ENCODE measurements at regions not wholly inside any gene's neighbourhood (a gene's known extent, or its start where the extent isn't known, plus 50 kb on each side); places are given as distances from the start of the nearest gene placed in this dataset.

DNA sequence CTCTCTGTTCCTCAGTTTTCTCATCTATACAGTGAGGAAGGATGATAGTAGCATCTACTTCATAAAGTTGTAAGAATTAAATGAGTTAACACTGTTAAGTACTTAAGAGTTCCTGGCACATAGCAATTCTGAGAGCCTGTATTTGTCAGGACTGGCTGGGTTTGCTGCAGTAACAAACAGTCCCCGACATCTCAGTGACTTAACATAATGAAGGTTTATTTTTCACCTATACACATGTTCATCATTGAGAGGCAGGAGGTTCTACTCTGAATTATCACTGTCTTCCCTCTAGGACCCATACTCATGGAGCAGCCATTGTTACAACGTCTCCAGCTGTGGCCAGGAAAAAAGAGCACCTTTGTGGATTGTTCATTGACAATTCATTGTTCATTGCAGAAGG is 190.6 kb upstream of the PROK2 start:
- ChIA-PET POLR2A (no interaction called here), CTCF (interaction anchor here (1.1 to 1.4 kb wide), 2 partner anchors 9 to 20 kb away, joined by 3 to 4 read pairs; no protein-coding TSS in a partner anchor)
- no peak for DNase-seq (ENCODE audit: low read depth in 1 of 2, low spot score in 1 of 2)
- no peak overlapping the region for H3K4me3 ChIP-seq
- ATAC-seq = no peak
- TF ChIP-seq HOXA7 (CRISPR knock-in tag; IDR thresholded peaks at IDR 0.05) = no peak
- TF ChIP-seq RCOR1 (IDR thresholded peaks at IDR 0.05; ENCODE audit: low read depth, low read length) = no peak
- no peak for TF ChIP-seq ESRRA (IDR thresholded peaks at IDR 0.05; ENCODE audit: borderline replicate concordance, low read length)
- TF ChIP-seq KDM5A (IDR thresholded peaks at IDR 0.05) = no peak
- no peak for TF ChIP-seq FOSL2 (IDR thresholded peaks at IDR 0.05)
- TF ChIP-seq FOSL2 (CRISPR knock-in tag; IDR thresholded peaks at IDR 0.05) = no peak
- no peak for TF ChIP-seq NR3C1 (IDR thresholded peaks at IDR 0.05)
- no peak for TF ChIP-seq ZC3H11A (IDR thresholded peaks at IDR 0.05)
- TF ChIP-seq, protein P1, sequence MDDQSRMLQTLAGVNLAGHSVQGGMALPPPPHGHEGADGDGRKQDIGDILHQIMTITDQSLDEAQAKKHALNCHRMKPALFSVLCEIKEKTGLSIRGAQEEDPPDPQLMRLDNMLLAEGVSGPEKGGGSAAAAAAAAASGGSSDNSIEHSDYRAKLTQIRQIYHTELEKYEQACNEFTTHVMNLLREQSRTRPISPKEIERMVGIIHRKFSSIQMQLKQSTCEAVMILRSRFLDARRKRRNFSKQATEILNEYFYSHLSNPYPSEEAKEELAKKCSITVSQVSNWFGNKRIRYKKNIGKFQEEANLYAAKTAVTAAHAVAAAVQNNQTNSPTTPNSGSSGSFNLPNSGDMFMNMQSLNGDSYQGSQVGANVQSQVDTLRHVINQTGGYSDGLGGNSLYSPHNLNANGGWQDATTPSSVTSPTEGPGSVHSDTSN (IDR thresholded peaks at IDR 0.05) = no peak
- no peaks in the 10 kb centered on the region for H3K9me3 ChIP-seq
- H3K27ac ChIP-seq = no peak overlapping the region
- no peak for FAIRE-seq
- 23% methylated on average over 2 of the region's 2 CpGs for WGBS (ENCODE audit: missing lambda C conversion rate)
- no peak overlapping the region for H3K4me2 ChIP-seq
- no peaks in the 10 kb centered on the region for H3K4me1 ChIP-seq

DNA sequence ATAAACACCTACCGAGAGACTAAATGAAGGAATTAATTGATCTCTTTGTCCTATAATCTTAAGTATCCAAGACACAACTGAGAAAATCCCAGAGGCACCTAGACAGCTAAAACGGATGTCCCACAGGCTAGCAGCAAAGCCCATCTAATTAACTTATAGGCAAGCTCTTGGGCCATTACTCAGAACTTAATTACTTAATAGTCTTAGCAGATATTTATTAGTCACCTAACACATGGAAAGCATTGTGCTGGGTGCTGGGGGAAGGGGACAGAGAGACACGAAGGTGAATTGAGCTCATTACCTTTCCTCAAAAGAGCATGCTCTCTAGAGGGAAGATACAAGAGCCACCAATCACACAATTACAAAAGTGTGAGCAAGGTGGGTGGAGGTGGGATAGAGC is 189.8 kb upstream of the PROK2 start:
- TF ChIP-seq HES2 (IDR thresholded peaks at IDR 0.05) (no peak), SMC3 (IDR thresholded peaks at IDR 0.05) (no peak), ZNF302 (CRISPR knock-in tag; IDR thresholded peaks at IDR 0.05) (no peak), CHD2 (IDR thresholded peaks at IDR 0.05; ENCODE audit: low read length, partially characterized antibody) (no peak), HMGXB4 (CRISPR knock-in tag; IDR thresholded peaks at IDR 0.05; ENCODE audit: borderline replicate concordance) (no peak), ESRRA (IDR thresholded peaks at IDR 0.05; ENCODE audit: borderline replicate concordance, low read length) (no peak)
- POLR2A ChIA-PET = no interaction called here
- CTCF ChIA-PET = interaction anchor here (1.1 kb wide), 1 partner anchor 8 kb away, joined by 4 read pairs; no protein-coding TSS in a partner anchor
- no peak overlapping the region for H3K27ac ChIP-seq
- ATAC-seq (no peak), FAIRE-seq (no peak), DNase-seq (ENCODE audit: low read depth in 1 of 2, low spot score in 1 of 2) (no peak)
- H3K9me3 ChIP-seq = no peaks in the 10 kb centered on the region
- 31% methylated on average over 3 of the region's 3 CpGs for WGBS (ENCODE audit: missing lambda C conversion rate)
- H3K4me3 ChIP-seq = no peak overlapping the region
- H3K4me2 ChIP-seq = no peak overlapping the region
- no peaks in the 10 kb centered on the region for H3K4me1 ChIP-seq

DNA sequence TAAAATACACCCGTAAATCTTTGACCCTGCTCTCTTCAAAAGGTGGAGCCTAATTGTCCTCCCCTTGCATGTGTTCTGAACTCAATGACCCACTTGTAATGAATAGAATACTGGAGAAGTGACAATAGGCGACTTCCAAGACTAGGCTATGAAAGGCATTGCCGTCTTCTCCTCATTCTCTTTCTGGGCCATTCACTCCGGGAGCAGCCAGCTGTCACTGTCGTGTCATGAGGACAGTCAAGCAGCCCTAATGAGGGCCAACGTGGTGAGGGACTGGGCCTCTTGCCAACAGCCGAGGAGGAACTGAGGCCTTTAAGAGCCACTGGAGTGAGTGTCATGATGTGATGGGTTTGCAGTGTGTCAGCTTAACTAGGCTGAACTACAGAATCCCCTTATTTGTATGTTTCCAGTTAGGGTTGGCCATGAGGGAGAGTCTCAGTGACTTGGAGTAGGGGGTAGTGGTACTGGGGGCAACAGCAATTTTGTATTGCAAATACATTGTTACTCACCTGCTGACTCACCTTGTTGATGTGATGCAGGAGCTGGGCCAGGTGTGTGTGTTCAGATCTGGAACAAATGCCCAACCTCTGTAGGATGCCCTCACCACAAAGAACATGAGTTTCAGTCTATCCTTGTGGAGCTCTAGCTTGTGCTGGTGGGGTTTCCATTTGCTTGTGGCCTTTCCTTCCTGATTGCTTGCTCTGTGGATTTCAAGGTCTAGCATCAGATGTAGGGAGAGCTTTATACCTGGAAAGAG is 188.5 kb upstream of the PROK2 start:
- CTCF ChIA-PET = interaction anchor here (0.8 to 1.3 kb wide), 2 partner anchors 10 to 13 kb away, joined by 3 to 4 read pairs; no protein-coding TSS in a partner anchor

More for the DNA sequence above, 188.5 kb upstream of the PROK2 start:
- ATAC-seq (no peak), FAIRE-seq (no peak), DNase-seq (ENCODE audit: low read depth in 1 of 2, low spot score in 1 of 2) (no peak)
- 19% methylated on average over 7 of the region's 7 CpGs for WGBS (ENCODE audit: missing lambda C conversion rate)
- no peak overlapping the region for H3K4me3 ChIP-seq
- H3K4me1 ChIP-seq = no peaks in the 10 kb centered on the region
- TF ChIP-seq, protein P2, sequence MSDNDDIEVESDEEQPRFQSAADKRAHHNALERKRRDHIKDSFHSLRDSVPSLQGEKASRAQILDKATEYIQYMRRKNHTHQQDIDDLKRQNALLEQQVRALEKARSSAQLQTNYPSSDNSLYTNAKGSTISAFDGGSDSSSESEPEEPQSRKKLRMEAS (IDR thresholded peaks at IDR 0.05) = no peak
- TF ChIP-seq POLR2AphosphoS2 (conservative IDR thresholded peaks at IDR 0.05; ENCODE audit: low read length) (no peak), FOSB (CRISPR knock-in tag; IDR thresholded peaks at IDR 0.05) (no peak), ZNF302 (CRISPR knock-in tag; IDR thresholded peaks at IDR 0.05) (no peak), RFX5 (IDR thresholded peaks at IDR 0.05) (no peak), FOXS1 (CRISPR knock-in tag; IDR thresholded peaks at IDR 0.05) (no peak), HMGXB4 (CRISPR knock-in tag; IDR thresholded peaks at IDR 0.05; ENCODE audit: borderline replicate concordance) (no peak), GATA3 (IDR thresholded peaks at IDR 0.05; ENCODE audit: borderline replicate concordance) (no peak), ZFP36 (IDR thresholded peaks at IDR 0.05; ENCODE audit: borderline replicate concordance, partially characterized antibody) (no peak), ELK1 (IDR thresholded peaks at IDR 0.05; ENCODE audit: low read depth, low read length) (no peak), EP300 (IDR thresholded peaks at IDR 0.05) (no peak), HOXB13 (CRISPR knock-in tag; IDR thresholded peaks at IDR 0.05; ENCODE audit: low read depth) (no peak), CHD2 (IDR thresholded peaks at IDR 0.05; ENCODE audit: low read length, partially characterized antibody) (no peak), CBX8 (IDR thresholded peaks at IDR 0.05) (no peak), JUNB (IDR thresholded peaks at IDR 0.05) (no peak), BHLHE40 (IDR thresholded peaks at IDR 0.05; ENCODE audit: low read depth, low read length) (no peak)
- POLR2A ChIA-PET = interaction anchor here (0.6 kb wide), 1 partner anchor 30 kb away, joined by 4 read pairs; no protein-coding TSS in a partner anchor
- H3K9me3 ChIP-seq = no peaks in the 10 kb centered on the region
- H3K27ac ChIP-seq = no peak overlapping the region
- H3K4me2 ChIP-seq = no peak overlapping the region
